HG03064 (cell line): ENCODE measurements at regions not wholly inside any gene's neighbourhood (a gene's known extent, or its start where the extent isn't known, plus 50 kb on each side); places are given as distances from the start of the nearest gene placed in this dataset.
"Not testable (repeated sequence)": the region's sequence is repeated elsewhere in the genome, so short reads cannot be mapped to it uniquely, and the experiment has no call there.

Experiments
- ATAC-seq: cut with Tn5 transposase; IDR thresholded peaks from one replicate; pipeline ENCODE4 v1.9.1; 2021; ENCODE audit warnings: low read depth; ENCODE audit not compliant: unreplicated experiment

- ATAC-seq: no peak
These were observed 1127.0 kb upstream of the CRIM1 start for GRCh38 chr2:35228584-35228983.

GRCh38 chr2:35220461-35220860 lies 1135.1 kb upstream of the CRIM1 start:
- no peak for ATAC-seq

- ATAC-seq: no peak
These were observed 1150.7 kb upstream of the CRIM1 start for GRCh38 chr2:35204881-35205280.

GRCh38 chr2:35204323-35204722 lies 1151.3 kb upstream of the CRIM1 start:
- ATAC-seq: no peak

- no peak for ATAC-seq
These were observed 1156.3 kb upstream of the CRIM1 start for GRCh38 chr2:35199298-35199697.

- no peak for ATAC-seq
These were observed 1169.6 kb upstream of the CRIM1 start for GRCh38 chr2:35185861-35186412.

- no peak for ATAC-seq
These were observed 1171.1 kb upstream of the CRIM1 start for GRCh38 chr2:35184471-35184870.

- ATAC-seq: not testable (repeated sequence)
These were observed 1178.9 kb upstream of the CRIM1 start for GRCh38 chr2:35176726-35177125.

- no peak for ATAC-seq
These were observed 1180.7 kb upstream of the CRIM1 start for GRCh38 chr2:35174845-35175244.

GRCh38 chr2:35172687-35173086 lies 1182.9 kb upstream of the CRIM1 start:
- no peak for ATAC-seq

- no peak for ATAC-seq
These were observed 1187.2 kb upstream of the CRIM1 start for GRCh38 chr2:35168351-35168750.

- ATAC-seq: no peak
These were observed 1191.6 kb upstream of the CRIM1 start for GRCh38 chr2:35163948-35164347.

- ATAC-seq: no peak
These were observed 1194.7 kb upstream of the CRIM1 start for GRCh38 chr2:35160871-35161270.

- ATAC-seq: no peak
These were observed 1229.7 kb upstream of the CRIM1 start for GRCh38 chr2:35125871-35126270.

- ATAC-seq: no peak
These were observed 1230.3 kb upstream of the CRIM1 start for GRCh38 chr2:35125278-35125677.

- no peak for ATAC-seq
These were observed 1239.4 kb upstream of the CRIM1 start for GRCh38 chr2:35116151-35116550.

GRCh38 chr2:35114765-35115164 lies 1240.8 kb upstream of the CRIM1 start:
- ATAC-seq: no peak

GRCh38 chr2:35112367-35112766 lies 1243.2 kb upstream of the CRIM1 start:
- not testable (repeated sequence) for ATAC-seq

- no peak for ATAC-seq
These were observed 1251.3 kb upstream of the CRIM1 start for GRCh38 chr2:35104309-35104708.

GRCh38 chr2:35099342-35099741 lies 1256.2 kb upstream of the CRIM1 start:
- no peak for ATAC-seq

- ATAC-seq: no peak
These were observed 1273.5 kb upstream of the CRIM1 start for GRCh38 chr2:35082072-35082471.

- no peak for ATAC-seq
These were observed 1274.0 kb upstream of the CRIM1 start for GRCh38 chr2:35081622-35082015.

- ATAC-seq: no peak
These were observed 1274.5 kb upstream of the CRIM1 start for GRCh38 chr2:35081001-35081621.
